GM23338 (cell line): ENCODE measurements at regions not wholly inside any gene's neighbourhood (a gene's known extent, or its start where the extent isn't known, plus 50 kb on each side); places are given as distances from the start of the nearest gene placed in this dataset.

Experiments
- ATAC-seq: fragments of 200-7000 bp; cut with Tn5 transposase; 3 replicates; pipeline ENCODE4 v1.9.1; 2020
- DNase-seq: peaks from one replicate; pipeline ENCODE4 v3.0.0-alpha.2; 2015; ENCODE audit warnings: low spot score
- H2AFZ ChIP-seq: fragments of 200-600 bp; sonication (generic); 2 replicates; pipeline ENCODE4 v1.8.0; 2016; ENCODE audit warnings: antibody characterized with exemption, mild to moderate bottlenecking, moderate library complexity
- H3F3A ChIP-seq: fragments of 200-600 bp; sonication (generic); replicated peaks from 2 replicates; pipeline ENCODE4 v1.8.0; 2017; ENCODE audit warnings: antibody characterized with exemption, mixed run types, low read depth
- H3K27ac ChIP-seq: fragments of 200-600 bp; sonication (generic); 2 replicates; pipeline ENCODE4 v1.6.1; 2016; ENCODE audit warnings: low read depth
- H3K27me3 ChIP-seq: fragments of 200-600 bp; sonication (generic); 2 replicates; pipeline ENCODE4 v1.8.0; 2016; ENCODE audit warnings: mild to moderate bottlenecking, mixed run types, moderate library complexity; ENCODE audit not compliant: insufficient read depth
- H3K36me3 ChIP-seq: fragments of 200-600 bp; sonication (generic); 2 replicates; pipeline ENCODE4 v1.8.0; 2016; ENCODE audit warnings: mild to moderate bottlenecking; ENCODE audit not compliant: insufficient read depth
- H3K4me1 ChIP-seq: fragments of 200-600 bp; sonication (generic); 2 replicates; pipeline ENCODE4 v1.8.0; 2016; ENCODE audit warnings: mild to moderate bottlenecking, moderate library complexity; ENCODE audit not compliant: insufficient read depth
- H3K4me2 ChIP-seq: fragments of 200-600 bp; sonication (generic); 2 replicates; pipeline ENCODE4 v1.7.1; 2017; ENCODE audit warnings: mixed run types
- H3K4me3 ChIP-seq: fragments of 200-600 bp; sonication (generic); 2 replicates; pipeline ENCODE4 v1.6.1; 2016; ENCODE audit warnings: mixed run types
- H3K79me2 ChIP-seq: fragments of 200-600 bp; sonication (generic); replicated peaks from 2 replicates; pipeline ENCODE4 v1.8.0; 2017; ENCODE audit warnings: mild to moderate bottlenecking; ENCODE audit not compliant: insufficient read depth
- H3K9me2 ChIP-seq: fragments of 200-600 bp; sonication (generic); 2 replicates; pipeline ENCODE4 v1.8.0; 2017; ENCODE audit not compliant: insufficient read depth
- H4K20me1 ChIP-seq: fragments of 200-600 bp; sonication (generic); replicated peaks from 2 replicates; pipeline ENCODE4 v1.8.0; 2017; ENCODE audit warnings: mild to moderate bottlenecking; ENCODE audit not compliant: insufficient read depth
- H3K27ac Mint-ChIP-seq: 2 replicates; pipeline ENCODE4 v1.8.0; 2020; ENCODE audit warnings: inconsistent platforms, mild to moderate bottlenecking, moderate library complexity, mixed read lengths
- H3K27me3 Mint-ChIP-seq: 3 replicates; pipeline ENCODE4 v1.8.0; 2022; ENCODE audit warnings: low read depth, mild to moderate bottlenecking, moderate library complexity, mixed read lengths, inconsistent platforms; ENCODE audit not compliant: insufficient read depth, poor library complexity
- H3K36me3 Mint-ChIP-seq: 3 replicates; pipeline ENCODE4 v1.8.0; 2021; ENCODE audit warnings: low read depth, mild to moderate bottlenecking, inconsistent platforms, moderate library complexity, mixed read lengths
- H3K4me1 Mint-ChIP-seq: 3 replicates; pipeline ENCODE4 v1.8.0; 2020; ENCODE audit warnings: mild to moderate bottlenecking, inconsistent platforms, mixed read lengths
- H3K4me3 Mint-ChIP-seq: 3 replicates; pipeline ENCODE4 v1.8.0; 2021; ENCODE audit warnings: moderate library complexity, mild to moderate bottlenecking, inconsistent platforms, mixed read lengths
- H3K9me3 Mint-ChIP-seq: 3 replicates; pipeline ENCODE4 v1.8.0; 2020; ENCODE audit warnings: moderate library complexity, mild to moderate bottlenecking, inconsistent platforms, mixed read lengths
- CREB1 ChIP-seq: fragments of 250-450 bp; sonication (Bioruptor Pico); IDR thresholded peaks from 2 replicates; pipeline ENCODE4 v1.5.0; 2020; ENCODE audit warnings: low read depth, mild to moderate bottlenecking, moderate library complexity
- CTCF ChIP-seq, 2 experiments: fragments of 200-600 bp in 1 of 2; sonication (generic) in 1 of 2; conservative IDR thresholded peaks; 2 replicates each; pipeline versions ENCODE4 v1.5.1 to v1.6.1; 2016 to 2017; ENCODE audit warnings: antibody characterized with exemption in 2 of 2, low read depth in 2 of 2, mild to moderate bottlenecking in 2 of 2, moderate library complexity in 1 of 2
- ETS1 ChIP-seq: IDR thresholded peaks from 2 replicates; pipeline ENCODE4 v1.6.1; 2016; ENCODE audit warnings: antibody characterized with exemption
- EZH2 ChIP-seq: fragments of 200-600 bp; sonication (generic); IDR thresholded peaks from one replicate; pipeline ENCODE4 v1.8.0; 2017; ENCODE audit warnings: antibody characterized with exemption, mild to moderate bottlenecking, low read depth; ENCODE audit not compliant: unreplicated experiment
- JUNB ChIP-seq: IDR thresholded peaks from one replicate; pipeline ENCODE4 v1.6.1; 2016; ENCODE audit warnings: antibody characterized with exemption; ENCODE audit not compliant: unreplicated experiment
- NANOG ChIP-seq: IDR thresholded peaks from 2 replicates; pipeline ENCODE4 v1.6.1; 2016; ENCODE audit warnings: antibody characterized with exemption, borderline replicate concordance
- POLR2AphosphoS5 ChIP-seq: IDR thresholded peaks from 2 replicates; pipeline ENCODE4 v1.6.1; 2016; ENCODE audit warnings: antibody characterized with exemption, low read depth
- REST ChIP-seq: IDR thresholded peaks from one replicate; pipeline ENCODE4 v1.6.1; 2018; ENCODE audit warnings: antibody characterized with exemption; ENCODE audit not compliant: unreplicated experiment
- STAT1 ChIP-seq: IDR thresholded peaks from one replicate; pipeline ENCODE4 v1.6.1; 2016; ENCODE audit warnings: antibody characterized with exemption; ENCODE audit not compliant: unreplicated experiment
- ZNF331 ChIP-seq: fragments of 250-450 bp; sonication (Bioruptor Pico); IDR thresholded peaks from 2 replicates; pipeline ENCODE4 v1.5.0; 2020; ENCODE audit warnings: low read depth, mild to moderate bottlenecking, moderate library complexity
- ZNF462 ChIP-seq: fragments of 250-450 bp; sonication (Bioruptor Pico); IDR thresholded peaks from 2 replicates; pipeline ENCODE4 v1.5.0; 2020; ENCODE audit warnings: mild to moderate bottlenecking, moderate library complexity

GRCh38 chr10:71143170-71143569, 69.2 kb upstream of the UNC5B start (continued):
- TF ChIP-seq REST (no peak), CTCF (conservative IDR thresholded peaks at IDR 0.05; ENCODE audit: low read depth in 2 of 2) (no peak)

DNA sequence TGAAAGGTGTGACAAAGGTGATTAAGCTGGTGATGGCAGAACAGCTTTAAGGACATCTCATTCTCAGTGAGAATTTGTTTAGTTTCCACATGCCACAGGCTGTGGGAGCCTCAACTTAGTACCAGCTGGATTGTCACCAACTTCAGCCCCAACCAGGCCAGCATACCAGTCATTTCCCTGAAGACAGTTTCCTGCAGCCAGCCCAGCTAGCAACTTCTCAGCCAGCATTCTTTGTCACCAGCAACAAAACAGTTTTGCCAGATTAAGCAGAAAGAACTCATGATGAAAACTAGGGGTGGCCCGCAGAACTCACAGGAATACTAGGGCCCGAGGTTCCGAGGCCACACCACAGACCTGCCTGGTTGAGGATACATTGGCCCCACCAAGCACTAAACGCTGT, 68.8 kb upstream of the UNC5B start:
- no peaks in the 10 kb centered on the region for H3F3A ChIP-seq
- Mint-ChIP-seq H3K27me3 (peaks cover 1% of the 10 kb centered on the region), H3K4me1 (no peaks in the 10 kb centered on the region), H3K36me3 (no peaks in the 10 kb centered on the region), H3K27ac (no peak overlapping the region), H3K9me3 (no peaks in the 10 kb centered on the region), H3K4me3 (no peak overlapping the region)
- no peaks in the 10 kb centered on the region for H3K4me1 ChIP-seq
- H3K4me3 ChIP-seq = no peak overlapping the region
- H3K27me3 ChIP-seq = no peaks in the 10 kb centered on the region
- H3K27ac ChIP-seq = no peak overlapping the region
- no peaks in the 10 kb centered on the region for H3K79me2 ChIP-seq
- H3K9me2 ChIP-seq = peaks cover under 1% of the 10 kb centered on the region; the same call in 1 of the 2 replicates
- H2AFZ ChIP-seq = no peak overlapping the region
- H3K4me2 ChIP-seq = no peak overlapping the region
- ATAC-seq = no peak
- H4K20me1 ChIP-seq = no peaks in the 10 kb centered on the region
- no peaks in the 10 kb centered on the region for H3K36me3 ChIP-seq
- no peak for DNase-seq
- no peak for TF ChIP-seq EZH2
- TF ChIP-seq JUNB = no peak
- TF ChIP-seq STAT1 = no peak
- no peak for TF ChIP-seq ETS1
- no peak for TF ChIP-seq CTCF (conservative IDR thresholded peaks at IDR 0.05; ENCODE audit: low read depth in 2 of 2)
- no peak for TF ChIP-seq NANOG
- no peak for TF ChIP-seq CREB1 (CRISPR knock-in tag)
- no peak for TF ChIP-seq ZNF331
- TF ChIP-seq POLR2AphosphoS5 = no peak
- TF ChIP-seq ZNF462 (CRISPR knock-in tag) = no peak
